Erythroblast (primary cell): ENCODE measurements at regions not wholly inside any gene's neighbourhood (a gene's known extent, or its start where the extent isn't known, plus 50 kb on each side); places are given as distances from the start of the nearest gene placed in this dataset.

ENCODE experiments used
- GATA1 ChIP-seq: IDR thresholded peaks from 2 replicates; pipeline ENCODE4 v1.6.1; 2011; ENCODE audit warnings: low read depth, mild to moderate bottlenecking, control low read depth, low read length, moderate library complexity
- POLR2A ChIP-seq: IDR thresholded peaks from 2 replicates; pipeline ENCODE4 v1.6.1; 2011; ENCODE audit warnings: mild to moderate bottlenecking, low read length

DNA sequence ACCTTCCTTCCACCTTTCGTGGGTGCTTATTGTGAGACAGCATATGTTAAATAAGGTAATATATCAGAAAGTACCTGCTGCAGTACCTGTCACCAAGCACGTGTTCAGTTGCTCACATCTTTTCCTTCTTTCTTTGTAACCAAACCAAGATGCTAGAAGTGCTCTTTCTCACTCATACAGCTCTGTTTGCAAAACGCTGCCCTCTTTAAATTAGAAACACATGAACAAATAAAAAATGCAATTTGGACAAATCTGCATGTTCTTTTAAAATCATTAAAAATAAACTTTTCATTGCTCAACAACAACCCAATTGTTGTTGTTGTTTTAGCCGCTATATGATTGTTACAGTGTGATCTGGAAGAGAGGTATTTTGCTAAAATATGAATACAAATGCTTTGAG is 193.5 kb upstream of the ZBTB20 start:
- no peak for TF ChIP-seq POLR2A
- no peak for TF ChIP-seq GATA1
